H1 (cell line): ENCODE measurements at regions not wholly inside any gene's neighbourhood (a gene's known extent, or its start where the extent isn't known, plus 50 kb on each side); places are given as distances from the start of the nearest gene placed in this dataset.

ENCODE experiments used
- POU5F1 ChIP-seq: IDR thresholded peaks from 2 replicates; pipeline ENCODE4 v1.6.1; 2011; ENCODE audit warnings: low read depth, mild to moderate bottlenecking, low read length, moderate library complexity
- SP4 ChIP-seq: IDR thresholded peaks from 2 replicates; pipeline ENCODE4 v1.6.1; 2012; ENCODE audit warnings: low read length, inconsistent platforms
- TAF7 ChIP-seq: optimal IDR thresholded peaks from 2 replicates; pipeline ENCODE3; 2011; ENCODE audit warnings: low read depth, mild to moderate bottlenecking, inconsistent platforms, low read length, moderate library complexity, borderline replicate concordance
- TF ChIP-seq, protein P1 (sequence below), 3 experiments: IDR thresholded peaks; 1 replicate in 2 of 3; 2 replicates in 1 of 3; pipeline versions ENCODE4 v1.5.1 to v1.6.1; 2011; ENCODE audit warnings: low read length in 3 of 3, mild to moderate bottlenecking in 3 of 3, inconsistent platforms in 2 of 3, low read depth in 1 of 3, moderate library complexity in 1 of 3; ENCODE audit not compliant: insufficient read depth in 1 of 3; ENCODE audit errors: control extremely low read depth in 1 of 3

DNA sequence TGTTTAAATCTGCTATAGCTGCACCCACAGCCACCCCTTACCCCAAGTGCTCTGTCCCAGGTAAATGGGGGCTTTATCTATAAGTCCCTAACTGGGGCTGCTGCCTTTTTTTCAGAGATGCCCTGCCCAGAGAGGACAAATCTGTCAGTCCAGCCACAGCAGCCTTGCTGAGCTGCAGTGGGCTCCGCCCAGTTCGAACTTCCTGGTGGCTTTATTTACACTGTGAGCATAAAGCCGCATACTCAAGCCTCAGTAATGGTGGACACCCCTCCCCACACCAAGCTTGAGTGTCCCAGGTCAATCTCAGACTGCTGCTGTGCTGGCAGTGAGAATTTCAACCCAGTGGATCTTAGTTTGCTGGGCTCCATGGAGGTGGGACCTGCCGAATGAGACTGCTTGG, 505.2 kb downstream of the CBLN4 start (continued):
- TF ChIP-seq SP4 (no peak), TAF7 (no peak), POU5F1 (no peak)
- TF ChIP-seq, protein P1, sequence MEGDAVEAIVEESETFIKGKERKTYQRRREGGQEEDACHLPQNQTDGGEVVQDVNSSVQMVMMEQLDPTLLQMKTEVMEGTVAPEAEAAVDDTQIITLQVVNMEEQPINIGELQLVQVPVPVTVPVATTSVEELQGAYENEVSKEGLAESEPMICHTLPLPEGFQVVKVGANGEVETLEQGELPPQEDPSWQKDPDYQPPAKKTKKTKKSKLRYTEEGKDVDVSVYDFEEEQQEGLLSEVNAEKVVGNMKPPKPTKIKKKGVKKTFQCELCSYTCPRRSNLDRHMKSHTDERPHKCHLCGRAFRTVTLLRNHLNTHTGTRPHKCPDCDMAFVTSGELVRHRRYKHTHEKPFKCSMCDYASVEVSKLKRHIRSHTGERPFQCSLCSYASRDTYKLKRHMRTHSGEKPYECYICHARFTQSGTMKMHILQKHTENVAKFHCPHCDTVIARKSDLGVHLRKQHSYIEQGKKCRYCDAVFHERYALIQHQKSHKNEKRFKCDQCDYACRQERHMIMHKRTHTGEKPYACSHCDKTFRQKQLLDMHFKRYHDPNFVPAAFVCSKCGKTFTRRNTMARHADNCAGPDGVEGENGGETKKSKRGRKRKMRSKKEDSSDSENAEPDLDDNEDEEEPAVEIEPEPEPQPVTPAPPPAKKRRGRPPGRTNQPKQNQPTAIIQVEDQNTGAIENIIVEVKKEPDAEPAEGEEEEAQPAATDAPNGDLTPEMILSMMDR (IDR thresholded peaks at IDR 0.05; ENCODE audit: control extremely low read depth in 1 of 3, insufficient read depth in 1 of 3, low read depth in 1 of 3, low read length in 3 of 3) = no peak
